Activated gamma-delta T cell treated with anti-CD3 and anti-CD28 coated beads, Interleukin-2, amount 50 U/mL, for 16 hours (primary cell): ENCODE measurements at regions not wholly inside any gene's neighbourhood (a gene's known extent, or its start where the extent isn't known, plus 50 kb on each side); places are given as distances from the start of the nearest gene placed in this dataset.

Experiments used
- DNase-seq: peaks from one replicate; pipeline ENCODE4 v3.0.0-alpha.2; 2020; ENCODE audit warnings: low read depth

DNA sequence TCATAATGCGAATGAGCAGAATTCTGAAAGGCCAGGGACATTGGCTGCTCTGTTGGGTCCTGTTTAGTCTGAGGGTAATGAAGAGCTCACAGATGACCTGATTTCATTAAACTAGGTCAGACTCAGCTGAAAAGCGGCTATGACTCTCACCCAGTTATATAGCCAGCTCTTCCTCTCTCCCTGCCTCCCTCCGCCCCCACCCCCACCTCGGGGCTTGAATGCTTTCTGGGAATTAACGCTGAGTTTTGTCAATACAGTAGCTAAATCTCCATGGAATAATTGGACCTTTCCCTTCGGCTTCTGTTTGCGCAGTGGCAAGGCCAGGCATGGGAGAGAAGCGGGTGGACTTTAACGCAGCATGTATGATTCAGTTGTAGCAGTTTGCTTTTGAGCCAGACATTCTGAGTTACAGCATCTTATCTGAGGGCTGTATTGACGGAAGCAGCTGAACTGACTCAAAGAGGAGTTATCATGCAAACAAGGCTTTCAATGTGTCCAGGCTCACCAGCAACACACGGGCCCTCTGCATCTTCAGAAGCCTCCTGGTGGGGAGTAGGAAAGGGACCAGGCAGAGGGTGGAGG is 110.6 kb downstream of the MYCN start:
- no peak for DNase-seq

DNA sequence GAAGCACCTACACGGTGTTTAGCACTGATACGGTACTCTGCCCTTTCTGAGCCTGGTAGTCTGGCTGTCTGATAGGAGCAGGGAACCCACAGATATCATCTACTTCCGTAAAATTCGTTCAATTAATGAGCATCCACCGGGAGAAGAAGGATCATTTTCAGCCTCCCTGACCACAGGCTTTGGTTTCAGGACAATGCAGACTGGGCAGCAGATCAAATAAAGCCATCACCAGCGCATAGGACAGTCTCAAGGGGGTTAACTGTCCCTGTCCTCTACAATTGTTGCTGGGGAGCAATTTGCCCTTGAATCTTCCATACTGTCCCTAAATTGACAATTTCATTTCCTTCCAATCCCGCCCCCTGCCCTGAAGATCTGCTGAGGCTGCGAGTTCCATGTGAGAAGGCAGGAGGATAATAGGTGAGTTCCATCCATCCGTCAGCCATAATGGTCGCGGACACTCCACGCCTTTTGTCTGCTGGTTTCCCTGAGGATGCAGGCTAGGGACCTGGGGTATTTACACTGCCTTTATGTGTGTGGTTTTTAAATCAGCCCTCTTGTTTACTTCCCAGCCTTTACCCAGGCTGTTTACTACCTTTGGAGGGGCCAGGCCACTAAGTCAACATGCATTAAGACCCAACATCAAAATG is 110.0 kb downstream of the MYCN start:
- no peak for DNase-seq

DNA sequence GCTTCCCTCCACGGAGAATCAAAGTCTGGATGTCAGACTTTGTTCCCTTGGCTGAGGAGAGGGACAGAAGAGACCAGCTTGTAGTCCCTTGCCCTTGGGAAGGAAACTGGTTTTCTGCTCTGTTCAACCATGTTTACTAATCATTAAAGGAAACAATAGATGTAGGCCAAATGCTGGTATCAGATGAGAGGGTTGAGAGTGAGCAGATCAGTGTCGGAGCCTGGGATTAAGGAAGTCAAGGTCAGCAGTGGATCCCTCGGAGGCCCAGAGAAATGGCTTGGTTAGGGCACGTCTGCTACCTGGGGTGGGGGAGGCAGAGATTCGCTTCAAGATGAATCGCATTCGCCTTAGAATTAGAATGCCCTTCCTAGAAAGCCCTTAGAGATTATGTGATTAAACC is 109.1 kb downstream of the MYCN start:
- no peak for DNase-seq

DNA sequence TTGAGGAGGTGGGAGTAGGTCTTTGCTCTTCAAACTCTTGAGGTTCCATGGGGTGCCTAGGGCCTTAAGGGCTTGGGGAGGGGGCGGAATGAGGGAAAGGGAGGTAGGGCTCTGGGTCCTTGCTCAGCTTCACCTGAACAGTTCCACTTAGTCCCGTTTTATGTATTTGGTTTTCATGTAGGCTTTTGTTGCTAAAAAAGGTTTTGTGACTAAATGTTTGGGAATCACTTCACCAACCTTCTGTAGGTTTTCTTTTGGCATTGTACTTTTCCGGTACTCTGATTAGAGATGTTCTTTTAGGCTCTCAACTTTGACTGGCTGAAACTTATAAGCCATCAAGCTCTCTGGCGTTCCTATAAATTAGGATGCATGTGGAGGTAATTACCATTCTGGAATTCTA is 108.1 kb downstream of the MYCN start:
- DNase-seq = no peak

DNA sequence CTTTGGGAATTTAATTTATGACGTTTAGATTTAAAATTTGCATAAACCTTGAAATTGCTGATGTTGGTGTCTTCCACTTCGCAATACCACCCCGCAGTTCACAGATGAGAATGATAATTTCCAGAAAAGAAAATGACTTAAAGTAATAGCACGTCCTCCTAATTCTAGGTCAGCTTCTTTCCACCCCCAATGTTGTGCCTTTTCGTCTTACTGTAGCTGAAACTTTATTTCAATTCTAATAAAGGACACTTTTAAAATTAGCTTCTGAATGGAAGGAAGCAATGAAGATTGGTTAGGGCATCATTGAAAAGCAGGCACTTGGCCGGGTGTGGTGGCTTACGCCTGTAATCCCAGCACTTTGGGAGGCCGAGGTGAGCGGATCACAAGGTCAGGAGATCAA is 107.4 kb downstream of the MYCN start:
- DNase-seq = no peak

DNA sequence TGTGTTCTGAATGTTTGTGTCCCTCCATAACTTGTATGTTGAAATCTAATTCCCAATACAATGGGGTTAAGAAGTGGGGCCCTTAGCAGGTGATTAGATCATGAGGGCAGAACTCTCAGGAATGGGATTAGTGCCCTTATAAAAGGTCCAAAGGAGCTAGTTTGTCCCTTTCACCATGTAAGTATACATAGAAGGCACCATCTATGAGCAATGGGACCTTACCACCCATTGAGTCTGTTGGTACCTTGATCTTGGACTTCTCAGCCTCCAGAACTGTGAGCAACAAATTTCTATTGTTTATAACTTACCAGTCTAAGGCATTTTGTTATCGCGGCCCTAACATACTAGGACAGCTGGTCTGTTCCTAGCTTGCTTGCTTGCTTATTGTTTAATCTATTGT is 106.3 kb downstream of the MYCN start:
- DNase-seq = no peak

DNA sequence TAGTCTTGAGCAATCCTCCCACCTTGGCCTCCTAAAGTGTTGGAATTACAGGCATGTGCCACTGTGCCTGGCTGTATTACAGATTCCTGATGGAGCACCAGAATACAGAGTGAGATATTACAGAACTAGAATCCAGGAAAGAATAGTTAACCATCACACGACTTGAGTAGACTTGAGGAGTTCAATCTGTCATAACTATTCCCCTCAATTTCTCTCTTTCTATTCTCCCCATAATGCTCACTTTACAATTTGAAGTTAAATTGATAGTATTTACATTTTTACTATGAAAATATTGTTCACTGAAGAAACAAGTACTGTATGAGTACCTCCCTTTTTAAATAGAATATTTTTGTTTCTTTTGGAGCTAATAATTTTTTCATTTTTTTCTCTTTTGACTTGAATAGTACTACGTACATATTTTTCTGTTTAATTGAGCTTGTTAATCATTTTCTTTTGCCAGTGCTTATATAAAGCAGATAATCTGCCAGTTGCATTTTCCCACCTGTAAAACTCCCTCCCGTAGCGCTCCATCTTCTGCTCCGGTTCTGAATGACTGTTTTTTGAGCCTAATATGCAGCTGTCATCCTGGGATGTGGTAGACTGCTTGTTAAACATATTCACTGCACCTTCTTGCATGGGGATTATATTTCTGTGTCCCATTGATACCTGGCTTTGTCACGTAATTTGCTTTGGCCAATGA is 105.5 kb downstream of the MYCN start:
- no peak for DNase-seq

DNA sequence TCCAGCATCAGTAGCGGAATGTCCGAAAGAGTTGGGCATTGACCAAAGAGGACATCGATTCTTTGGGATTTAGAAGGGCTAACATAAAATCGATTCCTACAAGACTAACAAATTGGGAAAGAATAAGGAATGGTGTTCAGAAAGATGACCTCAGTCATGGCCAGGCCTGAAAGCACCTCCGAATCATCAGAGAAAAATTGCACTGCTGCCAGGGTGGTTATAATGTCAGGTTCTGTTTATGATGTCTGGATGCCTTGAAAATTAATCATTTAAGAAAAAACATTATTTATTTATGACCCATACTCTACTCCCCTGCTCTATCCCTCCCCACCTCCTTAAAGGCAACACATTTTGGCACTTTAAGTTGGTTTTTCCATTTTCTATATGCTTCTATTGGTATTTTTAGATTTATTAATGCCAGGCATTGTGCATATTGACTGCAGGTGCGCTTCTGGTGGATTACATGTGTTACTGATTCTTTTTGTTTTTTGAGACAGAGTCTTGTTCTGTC is 104.7 kb downstream of the MYCN start:
- DNase-seq = no peak

DNA sequence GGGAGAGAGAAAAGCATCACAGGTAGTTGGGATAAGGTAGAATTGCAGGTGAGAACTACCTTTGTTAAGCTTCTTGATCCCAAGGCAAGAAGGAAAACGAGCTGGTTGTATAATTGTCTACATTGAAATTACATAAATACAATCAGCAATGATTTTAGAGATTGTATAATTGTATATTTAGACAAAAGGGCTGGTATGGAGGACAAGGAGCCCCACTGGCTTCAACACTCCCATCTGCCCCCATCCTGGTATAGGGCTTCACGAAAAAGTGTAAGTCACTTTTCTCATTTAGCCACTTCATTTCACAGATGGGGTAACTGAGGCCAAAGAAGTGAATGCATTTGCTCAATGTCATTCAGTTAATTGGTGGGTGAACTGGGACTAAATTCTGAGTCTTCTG is 103.3 kb downstream of the MYCN start:
- DNase-seq = no peak

DNA sequence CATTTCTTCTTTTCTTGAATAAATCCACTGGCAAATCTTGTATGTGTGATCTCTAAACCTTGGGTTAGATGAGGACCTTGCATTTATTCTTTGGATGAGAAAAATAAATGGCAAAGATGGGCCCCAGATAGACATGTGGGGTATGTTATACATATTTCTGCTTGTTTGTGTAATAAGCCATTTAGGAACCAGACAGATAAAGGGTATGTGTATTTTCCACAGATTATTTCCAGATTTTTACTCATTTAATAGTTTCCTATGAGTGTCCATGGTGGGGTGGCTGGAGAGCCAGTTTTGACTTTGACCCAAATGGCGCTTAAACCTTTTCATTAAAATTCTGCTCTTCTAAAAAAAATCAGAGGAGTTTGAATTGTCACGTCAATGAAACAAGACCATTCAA is 102.8 kb downstream of the MYCN start:
- no peak for DNase-seq

DNA sequence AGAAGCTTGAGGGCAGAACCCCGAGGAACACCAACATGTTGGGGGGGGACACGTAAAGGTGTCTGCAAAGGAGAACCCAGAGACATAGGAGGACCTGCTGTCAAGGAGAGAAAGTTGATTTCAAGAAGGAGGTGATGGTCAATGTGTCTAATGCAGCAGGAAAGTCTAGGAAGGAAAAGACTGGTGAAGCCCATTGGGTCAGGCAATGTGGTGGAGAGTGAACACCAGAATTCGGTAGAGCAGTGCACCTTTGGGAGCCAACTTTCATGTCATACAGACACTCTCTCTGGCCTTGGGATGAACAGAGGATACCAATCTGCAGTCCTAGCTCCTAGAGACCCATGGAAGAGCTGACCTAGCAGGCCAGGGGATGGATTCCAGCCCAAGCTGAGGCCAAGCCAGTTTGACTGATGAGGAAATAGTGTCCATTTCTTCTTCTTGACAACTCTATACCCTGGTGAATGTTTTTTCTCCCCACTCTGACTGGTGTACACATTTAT is 101.9 kb downstream of the MYCN start:
- no peak for DNase-seq

DNA sequence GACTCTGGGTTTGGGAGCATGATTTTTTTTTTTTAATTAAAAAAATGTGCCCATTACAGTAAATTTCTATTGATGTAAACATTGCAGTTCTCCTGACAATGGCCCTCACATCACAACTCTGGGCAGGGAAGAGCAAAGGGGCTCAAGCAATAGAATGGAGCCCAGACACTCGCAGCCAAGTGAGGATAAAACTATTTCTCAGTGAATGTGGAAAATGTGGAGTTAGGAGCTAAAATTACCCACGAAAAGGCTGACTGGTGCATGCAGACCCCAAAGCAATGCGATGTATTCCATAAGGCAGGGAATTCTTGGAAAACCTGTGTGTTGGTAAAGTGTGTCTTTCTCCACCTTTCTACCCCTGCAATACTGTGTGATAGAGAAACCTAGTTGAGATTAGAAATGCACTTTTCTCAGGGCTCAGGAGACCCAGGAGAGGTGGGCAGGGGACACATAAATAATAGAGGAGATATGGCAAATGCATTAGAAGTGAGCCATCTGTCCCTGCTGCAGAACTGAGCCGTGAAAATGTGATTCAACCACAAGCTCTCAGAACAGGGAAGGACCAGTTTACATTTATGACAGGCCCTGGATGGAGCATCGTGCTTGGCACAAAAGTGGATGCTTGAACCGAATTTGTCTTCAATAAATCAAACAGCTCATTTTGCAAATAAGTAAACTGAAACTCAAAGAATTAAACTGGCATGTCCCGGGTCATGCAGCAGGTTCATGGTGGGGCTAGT is 100.1 kb downstream of the MYCN start:
- DNase-seq = no peak

DNA sequence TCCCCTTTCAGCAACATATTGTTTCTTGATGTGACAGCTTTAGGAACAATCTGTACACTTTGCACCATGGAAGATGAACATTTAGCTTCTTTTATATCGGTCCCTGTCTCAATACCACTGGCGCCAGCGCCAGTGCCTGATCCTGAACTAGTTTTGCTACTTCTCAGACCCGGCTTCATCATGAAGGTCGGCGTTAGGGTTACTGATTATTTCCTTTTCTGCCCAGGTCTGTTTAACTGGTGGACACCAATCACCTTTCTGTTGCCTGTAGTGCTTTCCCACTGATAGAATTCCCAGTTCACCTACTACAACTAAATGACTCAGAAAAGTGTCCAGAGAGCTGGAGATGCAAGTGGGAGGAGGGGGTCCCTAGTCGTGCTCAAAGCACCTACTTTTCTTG is 99.5 kb downstream of the MYCN start:
- no peak for DNase-seq

DNA sequence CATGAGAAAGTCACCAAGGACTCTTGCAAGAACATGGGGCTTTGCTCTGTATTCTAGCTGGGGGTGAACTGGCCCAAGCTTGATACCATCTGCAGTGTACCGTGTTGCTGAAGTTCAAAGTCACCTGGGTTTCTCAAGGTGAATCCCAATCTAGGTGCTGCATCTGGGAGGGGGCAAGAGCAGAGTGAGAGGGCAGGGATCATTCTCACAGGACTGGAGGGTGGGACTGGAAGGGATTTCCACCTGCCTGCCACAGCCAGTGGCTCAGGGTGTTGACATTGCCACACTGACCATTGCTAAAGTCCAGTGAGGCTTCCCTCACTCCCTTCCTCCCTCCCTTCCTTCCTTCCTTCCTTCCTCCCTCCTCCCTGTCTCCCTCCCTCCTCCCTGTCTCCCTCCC is 98.7 kb downstream of the MYCN start:
- no peak for DNase-seq

DNA sequence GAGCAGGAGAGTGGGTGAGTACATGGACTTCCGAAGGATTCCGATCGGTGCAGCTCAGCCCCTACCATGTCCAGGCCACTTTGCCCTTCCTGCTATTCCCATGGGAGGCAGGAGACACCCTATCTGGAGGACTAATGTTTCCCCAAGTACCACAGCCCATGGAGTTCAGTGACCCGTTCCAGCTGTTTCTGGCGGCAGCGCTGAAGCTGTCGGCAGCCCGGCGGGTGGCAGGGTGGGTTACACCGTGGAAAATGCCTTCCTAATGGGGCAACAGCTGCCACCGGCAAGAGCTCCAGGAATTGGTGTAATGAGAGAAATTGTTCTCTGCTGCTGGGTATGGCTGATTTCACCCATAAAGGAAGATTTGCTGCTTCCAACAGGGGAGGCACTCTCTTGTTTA is 98.3 kb downstream of the MYCN start:
- DNase-seq = no peak

DNA sequence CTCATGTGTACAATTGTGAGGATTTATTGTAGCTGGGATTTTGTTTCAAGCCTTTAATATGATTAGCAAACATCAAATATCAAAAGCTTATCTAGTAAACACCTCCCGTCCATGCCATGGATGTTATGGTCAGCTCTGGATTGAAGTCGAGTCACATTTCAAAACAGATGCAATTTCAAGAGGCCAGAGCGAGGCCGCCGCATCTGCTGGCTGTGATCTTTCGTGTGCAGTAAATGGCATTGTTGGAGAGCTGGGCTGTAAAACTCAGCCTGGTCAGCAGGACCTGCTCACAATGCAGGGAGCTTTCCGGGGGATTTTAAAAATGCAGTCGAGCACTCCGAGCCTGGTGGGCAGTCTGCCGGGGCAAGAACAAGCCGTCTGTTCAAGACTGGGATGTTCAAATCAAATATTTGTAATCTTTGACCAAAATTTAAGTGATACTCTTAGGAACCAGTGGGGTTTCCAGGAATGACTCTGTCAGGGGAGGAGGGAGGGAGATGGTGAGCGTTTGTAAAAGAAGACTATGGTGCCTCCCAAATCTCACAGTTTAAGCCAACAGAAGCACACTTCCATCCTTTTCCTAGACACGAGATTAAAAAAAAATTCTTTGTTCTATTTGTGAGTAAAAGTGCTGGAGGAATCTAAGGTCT is 97.6 kb downstream of the MYCN start:
- DNase-seq = no peak

DNA sequence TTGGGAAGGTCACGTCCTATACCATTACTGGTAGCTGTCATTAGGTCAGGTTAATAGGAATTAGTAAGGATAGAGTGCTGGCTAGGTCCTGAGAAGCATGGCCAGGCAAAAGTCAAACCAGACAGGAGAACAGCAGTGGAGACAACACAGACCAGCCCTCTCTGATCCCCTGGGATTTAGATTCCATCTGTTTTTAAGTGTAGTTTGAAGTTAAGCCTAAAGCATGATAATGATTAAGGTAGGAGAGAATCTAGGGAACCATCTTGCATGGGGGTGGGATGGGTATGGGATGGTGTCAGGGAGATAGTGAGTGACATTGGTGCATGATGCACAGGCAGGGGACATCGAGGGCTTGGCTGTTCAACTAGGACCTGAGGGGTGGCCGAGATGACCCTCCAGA is 96.6 kb downstream of the MYCN start:
- DNase-seq = no peak

DNA sequence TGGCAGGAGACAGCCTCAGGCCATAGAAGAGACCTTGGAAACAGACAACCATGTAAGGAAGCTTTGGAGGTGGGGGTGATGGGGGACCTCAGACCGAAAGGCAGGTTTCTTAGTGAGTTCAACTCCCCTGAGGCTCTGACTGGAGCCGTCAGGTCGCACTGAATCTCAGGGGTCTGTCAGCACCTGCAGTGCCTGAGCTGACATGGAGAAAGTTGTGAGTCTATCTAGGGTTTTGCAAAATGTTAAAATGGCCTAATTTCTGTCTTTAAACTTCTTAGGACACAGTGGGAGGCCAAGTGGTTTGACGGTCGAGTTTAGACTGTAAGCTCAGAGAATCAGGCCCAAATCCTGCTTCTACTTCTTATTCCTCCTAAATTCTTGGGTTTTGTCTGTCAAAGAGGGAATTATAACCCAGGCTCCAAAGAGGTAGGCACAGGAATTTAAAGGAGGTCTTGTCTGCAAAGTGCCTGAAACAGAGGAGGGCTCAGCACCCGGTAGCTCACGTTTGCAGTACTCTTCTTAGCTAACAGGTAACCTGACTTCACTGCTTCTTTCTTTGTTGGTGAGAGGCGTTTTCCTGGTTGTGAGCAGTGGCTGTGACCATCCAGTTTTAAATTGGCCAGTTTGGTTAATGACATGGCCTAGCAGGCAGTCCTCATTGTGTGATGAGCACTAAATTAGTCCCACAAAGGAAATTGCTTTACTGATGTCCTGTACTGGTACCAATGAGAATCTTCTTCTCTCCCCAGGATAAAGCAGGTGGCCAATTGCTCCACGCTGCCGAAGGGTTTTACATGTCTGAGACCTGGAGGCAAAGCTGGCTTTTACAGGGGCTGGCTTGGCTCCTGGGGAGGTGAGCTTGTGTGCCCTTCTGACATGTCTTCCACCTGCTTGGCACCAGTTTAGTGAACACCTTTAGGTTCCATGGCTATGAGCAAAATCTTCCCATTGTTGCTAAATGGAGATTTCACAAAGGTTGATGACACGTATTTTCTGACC is 95.7 kb downstream of the MYCN start:
- DNase-seq = no peak

DNA sequence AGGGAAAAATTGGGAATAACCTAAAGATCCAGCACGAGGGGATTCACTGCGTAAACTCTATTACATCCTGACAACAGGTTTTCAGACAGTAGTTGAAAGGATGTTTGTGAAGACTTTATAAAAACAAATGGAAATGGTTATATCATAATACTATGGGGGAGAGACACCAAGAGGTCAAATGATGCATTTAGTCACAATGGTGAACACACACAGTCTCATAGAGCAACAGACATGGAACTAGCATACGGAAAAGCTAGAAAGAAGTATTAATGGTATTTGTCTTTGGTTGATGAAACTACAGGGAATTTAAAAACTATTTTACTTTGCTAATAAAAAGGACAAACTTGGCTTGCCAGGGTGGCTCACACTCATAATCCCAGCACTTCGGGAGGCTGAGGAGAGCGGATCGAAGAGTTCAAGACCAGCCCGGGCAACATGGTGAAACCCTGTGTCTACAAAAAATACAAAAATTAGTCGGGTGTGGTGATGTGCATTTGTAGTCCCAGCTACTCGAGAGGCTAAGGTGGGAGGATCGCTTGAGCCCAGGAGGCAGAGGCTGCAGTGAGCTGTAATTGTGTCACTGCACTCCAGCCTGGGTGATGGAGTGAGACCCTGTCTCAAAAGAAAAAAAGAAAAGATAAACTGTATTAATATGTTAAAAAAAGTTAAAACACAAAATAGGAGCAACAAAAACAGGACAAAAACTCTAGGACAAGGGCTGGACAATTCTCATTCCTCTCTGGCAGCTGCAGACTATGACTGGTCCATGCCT is 94.8 kb downstream of the MYCN start:
- DNase-seq = no peak
